ENCODE measurements at regions not wholly inside any gene's neighbourhood (a gene's known extent, or its start where the extent isn't known, plus 50 kb on each side); places are given as distances from the start of the nearest gene placed in this dataset.

DNA sequence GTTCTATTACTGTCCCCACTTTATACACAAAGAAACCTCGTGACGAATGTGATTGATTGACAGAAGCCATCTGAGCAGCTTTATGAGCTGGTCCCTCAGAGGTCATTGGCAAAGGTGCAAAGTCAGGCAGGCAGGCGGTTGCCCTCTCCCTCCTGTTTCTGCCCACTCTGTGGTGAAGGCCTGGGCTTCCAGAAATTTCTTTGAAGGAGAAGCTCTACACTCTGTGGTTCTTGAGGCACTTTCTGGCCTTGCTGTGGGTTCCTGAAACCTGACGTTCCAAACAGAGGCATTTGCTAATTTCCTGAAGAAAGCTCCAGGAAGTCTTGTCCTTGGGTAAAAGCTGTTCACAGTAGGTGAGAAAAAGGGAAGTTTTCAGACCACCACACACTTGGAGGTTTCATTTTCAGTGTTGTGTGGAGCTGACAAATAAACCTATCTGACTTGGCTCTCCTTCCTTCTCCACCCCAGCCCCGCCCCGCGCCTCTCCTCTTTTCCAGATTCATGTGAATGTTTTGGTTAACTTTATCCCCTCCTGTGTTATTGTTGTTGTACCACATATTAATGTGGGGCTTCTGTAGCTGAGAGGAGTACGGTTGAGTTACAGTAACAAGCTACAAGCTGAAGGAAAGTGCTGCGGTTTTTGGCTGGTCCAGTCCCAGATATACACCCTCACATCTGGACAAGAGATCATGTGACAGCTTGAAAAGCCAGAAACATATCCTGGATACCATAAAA, 274.1 kb downstream of the CLIC5 start:
- no peak for DNase-seq (ENCODE audit: low read depth in 2 of 3, low spot score in 2 of 3)

DNA sequence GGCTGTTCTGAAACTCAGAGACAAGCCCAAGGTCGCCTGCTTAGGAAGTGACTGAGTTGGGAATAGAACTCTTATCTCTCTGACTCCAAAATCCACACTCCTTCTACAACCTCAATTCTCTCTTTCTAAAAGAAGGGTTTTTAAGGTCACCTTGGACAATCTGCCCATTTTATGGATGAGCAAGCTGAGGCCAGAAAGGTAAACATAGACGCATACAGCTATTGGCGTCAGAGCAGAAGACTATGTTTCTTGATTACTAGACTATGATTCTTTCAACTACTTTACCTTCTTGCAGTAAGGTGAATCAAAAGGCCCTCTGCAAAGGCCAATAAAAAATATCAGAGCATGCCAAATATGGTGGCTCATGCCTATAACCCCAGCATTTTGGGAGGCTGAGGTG, 276.6 kb downstream of the CLIC5 start:
- no peak for DNase-seq (ENCODE audit: low read depth in 2 of 3, low spot score in 2 of 3)

DNA sequence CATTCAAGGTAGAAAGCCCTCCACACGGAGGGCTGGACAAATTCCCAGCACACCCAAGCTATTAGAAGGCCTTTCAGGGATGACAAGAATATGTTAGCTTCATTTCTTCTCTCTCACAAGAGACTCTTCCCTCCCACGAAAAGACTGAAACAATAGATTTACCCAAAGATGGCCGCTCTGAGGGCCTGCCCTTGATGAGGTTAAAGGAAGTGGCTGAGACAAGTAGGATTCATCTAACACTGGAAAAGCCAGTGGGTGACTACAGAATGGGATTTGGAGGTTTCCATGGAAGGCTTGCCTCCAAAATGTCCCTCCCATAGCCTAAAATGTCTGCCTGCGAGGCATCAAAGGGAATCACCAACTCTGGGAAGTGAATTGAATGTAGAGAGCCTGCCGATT, 277.6 kb downstream of the CLIC5 start:
- no peak for DNase-seq (ENCODE audit: low read depth in 2 of 3, low spot score in 2 of 3)

DNA sequence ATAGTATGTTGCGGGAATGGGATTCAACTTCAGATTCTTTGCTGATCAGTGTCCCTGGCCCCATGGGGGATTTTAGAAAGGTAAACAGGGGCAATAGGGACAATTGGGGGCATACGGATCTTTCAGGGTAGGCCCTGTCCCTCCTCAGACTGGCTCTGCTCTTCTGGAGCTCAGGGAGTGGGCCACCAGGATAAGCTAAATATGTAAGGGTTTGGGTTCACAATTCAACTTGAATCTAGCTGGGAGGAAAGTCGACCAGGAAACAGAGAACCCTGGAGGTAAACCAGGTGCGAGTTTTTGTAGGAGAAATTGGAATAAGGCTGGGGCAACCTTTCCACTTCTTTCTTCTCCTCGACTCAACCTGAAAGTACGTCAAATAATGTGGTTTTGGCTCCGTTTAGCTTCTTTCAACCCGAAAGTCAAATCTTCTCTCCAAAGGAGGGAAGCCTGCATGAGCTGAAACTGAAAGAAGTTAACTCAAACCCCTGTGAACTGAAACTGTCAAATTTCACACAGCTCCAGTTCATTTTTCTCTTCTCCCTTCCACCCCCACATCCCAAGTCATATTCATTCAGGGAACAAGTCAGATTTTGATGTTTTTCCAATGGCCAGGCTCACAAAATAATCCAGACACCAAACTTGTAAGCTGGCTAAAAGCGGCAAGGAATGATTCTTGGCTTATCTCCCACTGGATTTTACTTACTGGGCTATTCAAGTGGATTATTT, 278.2 kb downstream of the CLIC5 start:
- DNase-seq (ENCODE audit: low read depth in 2 of 3, low spot score in 2 of 3), result no peak

GRCh38 chr6:45736134-45736533, 279.5 kb downstream of the CLIC5 start:
- no peak for DNase-seq (ENCODE audit: low read depth in 2 of 3, low spot score in 2 of 3)

DNA sequence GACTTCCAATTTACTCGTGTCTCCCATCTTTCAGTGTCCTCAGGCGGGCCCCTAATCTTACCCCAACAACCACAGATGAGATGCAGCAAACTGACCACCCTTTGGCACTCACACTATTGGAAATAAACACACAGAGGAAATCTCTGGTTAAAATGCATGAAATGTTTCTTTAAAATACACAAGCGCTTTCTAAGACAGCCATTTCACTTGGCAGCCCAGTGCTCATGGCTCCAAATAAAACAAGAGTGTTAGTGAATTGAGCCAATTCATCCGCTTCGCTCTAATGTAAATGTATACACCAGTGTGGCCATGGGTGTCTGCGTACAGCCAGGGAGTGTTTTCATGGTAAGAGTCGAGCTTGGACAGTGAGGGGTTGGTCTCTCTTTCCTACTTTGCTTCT, 282.9 kb downstream of the CLIC5 start:
- no peak for DNase-seq (ENCODE audit: low read depth in 2 of 3, low spot score in 2 of 3)

GRCh38 chr6:45730232-45730631, 285.4 kb downstream of the CLIC5 start:
- no peak for DNase-seq (ENCODE audit: low read depth in 2 of 3, low spot score in 2 of 3)

DNA sequence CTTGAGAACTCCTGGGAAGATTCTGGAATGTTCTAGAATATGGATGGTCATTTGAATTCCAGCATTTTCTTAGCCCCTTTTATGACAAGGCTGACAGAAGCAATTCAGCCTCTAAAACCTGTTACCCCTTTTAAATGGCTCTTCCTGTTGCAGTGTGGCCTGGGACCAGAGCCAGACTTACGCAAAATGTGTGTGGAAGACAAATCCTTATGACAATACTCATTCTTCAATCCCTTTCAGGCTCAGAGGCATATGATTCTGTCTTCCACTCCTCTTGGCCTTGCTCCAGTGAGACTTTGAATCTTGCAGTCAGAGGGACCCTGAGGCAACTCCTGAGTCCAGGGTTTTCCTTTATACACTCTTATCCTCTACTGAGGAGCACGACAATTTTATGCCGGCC, 287.0 kb downstream of the CLIC5 start:
- no peak for DNase-seq (ENCODE audit: low read depth in 2 of 3, low spot score in 2 of 3)

DNA sequence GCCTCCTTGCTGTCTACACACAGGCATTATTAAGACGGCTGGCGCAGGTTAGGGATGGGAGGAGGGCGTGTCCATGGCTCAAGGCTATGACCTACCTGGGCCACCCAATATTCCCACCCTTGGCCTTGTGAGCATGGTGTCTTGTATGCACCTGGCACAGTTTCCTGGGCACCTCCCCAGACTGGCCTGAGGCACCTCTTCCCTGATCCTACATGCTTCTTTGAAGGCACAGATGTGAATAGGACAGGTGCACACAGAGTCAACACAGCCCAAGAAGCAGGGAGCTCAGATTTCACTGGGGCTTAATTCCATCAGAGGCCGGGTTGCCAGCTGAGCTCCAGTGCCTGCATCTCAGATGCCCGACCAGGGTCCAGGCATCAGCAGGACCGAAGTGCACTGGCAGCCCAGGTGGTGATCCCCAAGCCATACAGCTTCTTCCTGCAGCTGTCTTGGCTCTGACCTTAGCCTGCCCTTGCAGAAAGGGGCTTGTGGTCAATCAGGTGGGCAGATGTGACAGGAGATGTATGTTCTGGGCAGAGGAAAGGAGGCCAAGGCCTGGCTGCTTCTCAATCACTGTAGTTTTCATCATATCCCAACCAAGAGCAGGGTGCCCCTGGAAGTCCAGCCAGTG, 287.7 kb downstream of the CLIC5 start:
- DNase-seq (ENCODE audit: low read depth in 2 of 3, low spot score in 2 of 3), result no peak

GRCh38 chr6:45727228-45727627, 288.4 kb downstream of the CLIC5 start:
- DNase-seq (ENCODE audit: low read depth in 2 of 3, low spot score in 2 of 3), result no peak

GRCh38 chr6:45726444-45726843, 289.2 kb downstream of the CLIC5 start:
- DNase-seq (ENCODE audit: low read depth in 2 of 3, low spot score in 2 of 3), result no peak

DNA sequence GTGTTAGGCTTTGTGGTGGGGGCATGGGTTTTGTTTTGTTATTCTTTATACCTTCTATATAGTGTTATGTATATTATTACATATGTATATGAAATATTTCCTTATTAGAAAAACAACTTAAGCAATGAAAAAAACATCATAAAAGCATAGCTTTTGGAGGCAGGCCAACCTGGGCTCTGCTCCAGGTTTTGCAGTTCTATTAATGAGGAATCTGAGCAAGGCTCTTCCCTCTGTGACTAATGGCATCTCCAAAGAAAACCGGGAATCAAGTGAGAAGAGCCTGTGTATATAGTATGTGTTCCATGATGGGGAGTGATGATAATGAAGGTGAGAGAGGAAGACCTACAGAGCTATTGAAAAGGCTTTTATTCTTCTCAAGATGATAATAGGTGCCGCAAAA, 291.1 kb downstream of the CLIC5 start:
- DNase-seq (ENCODE audit: low read depth in 2 of 3, low spot score in 2 of 3), result no peak

- DNase-seq (ENCODE audit: low read depth in 2 of 3, low spot score in 2 of 3), result no peak
Observed at GRCh38 chr6:45724027-45724426, 291.6 kb downstream of the CLIC5 start.

DNA sequence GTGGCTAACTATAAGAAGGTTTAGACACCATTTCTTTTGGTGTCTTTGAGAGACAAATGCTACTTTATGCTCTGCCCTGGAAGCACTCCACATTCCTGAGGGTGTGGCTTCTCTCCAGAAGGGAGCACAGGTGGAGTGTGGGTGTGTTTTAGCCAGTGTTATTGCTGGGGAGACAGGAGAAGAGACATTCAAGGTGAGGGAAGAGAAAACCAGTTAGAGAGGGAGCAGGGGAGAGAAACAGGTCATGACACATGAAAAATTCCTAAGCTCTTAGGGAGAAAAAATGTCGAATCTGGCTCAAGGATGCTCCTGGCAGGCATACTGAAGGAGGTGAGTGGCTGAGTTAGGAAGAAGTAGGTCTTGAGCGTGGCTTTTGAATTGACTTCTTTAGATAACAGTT, 292.8 kb downstream of the CLIC5 start:
- DNase-seq (ENCODE audit: low read depth in 2 of 3, low spot score in 2 of 3), result no peak

DNA sequence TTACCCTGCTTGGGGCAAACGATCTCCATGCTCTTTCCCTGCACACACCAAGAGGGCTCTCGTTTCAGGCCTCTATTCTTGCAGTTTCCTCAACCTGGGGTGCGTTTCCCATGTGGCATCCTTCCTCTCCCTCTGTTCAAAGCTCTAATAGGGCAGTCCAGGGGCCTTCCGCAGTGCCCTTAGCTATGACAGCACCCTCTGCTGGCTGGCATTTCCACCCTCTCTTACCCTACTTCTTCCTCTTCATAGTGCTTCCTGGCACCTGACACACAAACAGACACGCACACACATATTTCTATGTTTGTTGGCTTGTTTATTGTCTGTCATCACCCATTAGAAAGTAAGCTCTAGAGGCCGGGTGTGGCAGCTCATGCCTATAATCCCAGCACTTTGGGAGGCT, 294.0 kb downstream of the CLIC5 start:
- DNase-seq (ENCODE audit: low read depth in 2 of 3, low spot score in 2 of 3), result no peak

DNA sequence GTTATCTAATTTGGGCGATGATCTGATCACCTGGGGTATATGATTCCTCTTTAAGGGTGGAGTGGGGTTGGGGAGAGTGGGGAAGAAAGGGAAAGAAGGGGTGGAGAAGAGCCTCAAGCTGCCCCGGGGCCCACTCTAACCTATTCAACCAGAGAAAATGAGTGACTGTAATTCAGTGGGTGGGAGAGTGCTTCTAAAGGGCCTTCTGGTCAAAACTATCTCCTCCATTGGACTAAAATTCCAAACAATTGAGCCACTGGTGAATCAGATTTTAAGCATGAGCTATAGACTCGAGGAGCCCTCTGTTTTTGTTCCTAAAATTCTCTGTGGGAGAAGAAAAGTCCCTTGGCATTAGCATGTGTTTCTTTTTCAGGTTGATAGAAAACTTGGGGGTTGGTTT, 296.8 kb downstream of the CLIC5 start:
- DNase-seq (ENCODE audit: low read depth in 2 of 3, low spot score in 2 of 3), result no peak

- DNase-seq (ENCODE audit: low read depth in 2 of 3, low spot score in 2 of 3), result no peak
Observed at GRCh38 chr6:45718131-45718530, 297.5 kb downstream of the CLIC5 start.

DNA sequence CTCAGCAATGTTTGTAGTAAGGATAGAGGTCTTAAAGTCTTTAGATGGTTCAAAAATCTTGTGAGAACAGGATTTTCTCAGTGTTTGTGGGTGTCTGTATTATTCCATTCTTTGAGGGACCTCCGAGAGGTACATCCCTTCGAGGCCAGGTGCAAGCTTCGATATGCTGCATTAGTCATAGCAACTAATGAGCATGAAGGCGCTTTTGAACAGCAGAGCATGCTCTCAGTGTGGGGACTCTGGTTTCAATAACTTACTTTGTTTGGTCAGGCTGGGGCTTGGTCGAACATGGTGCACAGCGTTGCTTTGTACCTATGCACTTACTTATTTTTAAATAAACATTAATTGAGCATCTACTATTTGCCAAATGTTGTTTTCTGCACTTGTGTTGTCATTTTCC, 297.9 kb downstream of the CLIC5 start:
- no peak for DNase-seq (ENCODE audit: low read depth in 2 of 3, low spot score in 2 of 3)

- DNase-seq (ENCODE audit: low read depth in 2 of 3, low spot score in 2 of 3), result no peak
Observed at GRCh38 chr6:45717027-45717426, 298.6 kb downstream of the CLIC5 start.

DNA sequence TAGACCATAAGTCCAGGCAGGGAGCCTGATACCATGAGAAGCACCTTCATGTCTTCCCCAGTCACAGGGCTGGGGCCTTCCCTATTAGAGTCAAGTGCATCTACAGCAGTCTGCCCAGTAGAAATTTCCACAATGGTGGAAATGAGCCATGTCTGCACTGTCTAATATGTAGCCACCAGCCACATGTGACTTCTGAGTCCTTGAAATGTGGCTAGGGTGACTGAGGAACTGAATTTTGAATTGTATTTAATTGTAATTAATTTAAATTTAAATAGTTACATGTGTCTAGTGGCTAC, 300.2 kb downstream of the CLIC5 start:
- DNase-seq (ENCODE audit: low read depth in 2 of 3, low spot score in 2 of 3), result no peak

GRCh38 chr6:45714741-45715507, 300.7 kb downstream of the CLIC5 start:
- no peak for DNase-seq (ENCODE audit: low read depth in 2 of 3, low spot score in 2 of 3)
